Fibroblast of lung (primary cell): ENCODE measurements at regions not wholly inside any gene's neighbourhood (a gene's known extent, or its start where the extent isn't known, plus 50 kb on each side); places are given as distances from the start of the nearest gene placed in this dataset.

ENCODE experiments used
- CTCF ChIP-seq, 2 donors: IDR thresholded peaks in 1 of 2; conservative IDR thresholded peaks in 1 of 2; 1 replicate in 1 of 2; 2 replicates in 1 of 2; pipeline ENCODE4 v1.5.1; 2011 to 2012; ENCODE audit warnings: low read length in 2 of 2, control low read depth in 1 of 2, inconsistent platforms in 1 of 2, low read depth in 1 of 2, mild to moderate bottlenecking in 1 of 2
- EZH2 ChIP-seq: IDR thresholded peaks from 2 replicates; pipeline ENCODE4 v1.5.1; 2012; ENCODE audit warnings: low read length, control low read depth, mild to moderate bottlenecking; ENCODE audit errors: missing control alignments

GRCh38 chr20:22474224-22474623 lies 110.1 kb downstream of the FOXA2 start:
- TF ChIP-seq CTCF (conservative IDR thresholded peaks at IDR 0.05 in 1 of 2, IDR thresholded peaks at IDR 0.05 in 1 of 2; ENCODE audit: low read depth in 1 of 2, low read length in 2 of 2) (no peak), EZH2 (no peak)
